ENCODE measurements at regions not wholly inside any gene's neighbourhood (a gene's known extent, or its start where the extent isn't known, plus 50 kb on each side); places are given as distances from the start of the nearest gene placed in this dataset.

- ChIA-PET POLR2A (no interaction called here), RAD21 (ENCODE audit: low non-redundant PET in 1 of 2, low total read pairs in 2 of 2, uncharacterized antibody in 2 of 2, unreplicated experiment in 2 of 2) (no interaction called here), CTCF (no interaction called here)
- no peaks in the 10 kb centered on the region for H3K9me3 ChIP-seq (ENCODE audit: control insufficient read depth in 1 of 2, insufficient read depth in 1 of 2, low read depth in 1 of 2, low read length in 2 of 2)
- H3K27ac ChIP-seq (ENCODE audit: low read depth, low read length): no peak overlapping the region
- TF ChIP-seq REST (IDR thresholded peaks at IDR 0.05; ENCODE audit: low read depth) (no peak), MAX (IDR thresholded peaks at IDR 0.05) (no peak), SP1 (IDR thresholded peaks at IDR 0.05; ENCODE audit: low read depth) (no peak), POLR2AphosphoS5 (IDR thresholded peaks at IDR 0.05; ENCODE audit: low read depth, low read length) (no peak), CBX3 (IDR thresholded peaks at IDR 0.05; ENCODE audit: low read depth) (no peak), YY1 (IDR thresholded peaks at IDR 0.05; ENCODE audit: extremely low read depth, insufficient replicate concordance, low read depth, low read length) (no peak), ATF3 (IDR thresholded peaks at IDR 0.05) (no peak), SIN3A (IDR thresholded peaks at IDR 0.05; ENCODE audit: low read depth) (no peak), ELF1 (IDR thresholded peaks at IDR 0.05; ENCODE audit: borderline replicate concordance, low read depth) (no peak), TCF7L2 (IDR thresholded peaks at IDR 0.05; ENCODE audit: borderline replicate concordance, extremely low read depth, insufficient read depth, insufficient read length) (no peak), ZFX (IDR thresholded peaks at IDR 0.05) (no peak), EZH2phosphoT487 (IDR thresholded peaks at IDR 0.05; ENCODE audit: borderline replicate concordance) (no peak), EZH2 (IDR thresholded peaks at IDR 0.05) (no peak)
- TF ChIP-seq, protein P1, sequence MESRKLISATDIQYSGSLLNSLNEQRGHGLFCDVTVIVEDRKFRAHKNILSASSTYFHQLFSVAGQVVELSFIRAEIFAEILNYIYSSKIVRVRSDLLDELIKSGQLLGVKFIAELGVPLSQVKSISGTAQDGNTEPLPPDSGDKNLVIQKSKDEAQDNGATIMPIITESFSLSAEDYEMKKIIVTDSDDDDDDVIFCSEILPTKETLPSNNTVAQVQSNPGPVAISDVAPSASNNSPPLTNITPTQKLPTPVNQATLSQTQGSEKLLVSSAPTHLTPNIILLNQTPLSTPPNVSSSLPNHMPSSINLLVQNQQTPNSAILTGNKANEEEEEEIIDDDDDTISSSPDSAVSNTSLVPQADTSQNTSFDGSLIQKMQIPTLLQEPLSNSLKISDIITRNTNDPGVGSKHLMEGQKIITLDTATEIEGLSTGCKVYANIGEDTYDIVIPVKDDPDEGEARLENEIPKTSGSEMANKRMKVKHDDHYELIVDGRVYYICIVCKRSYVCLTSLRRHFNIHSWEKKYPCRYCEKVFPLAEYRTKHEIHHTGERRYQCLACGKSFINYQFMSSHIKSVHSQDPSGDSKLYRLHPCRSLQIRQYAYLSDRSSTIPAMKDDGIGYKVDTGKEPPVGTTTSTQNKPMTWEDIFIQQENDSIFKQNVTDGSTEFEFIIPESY (IDR thresholded peaks at IDR 0.05; ENCODE audit: extremely low read depth, insufficient replicate concordance, low read length): no peak
- TF ChIP-seq, protein P2, sequence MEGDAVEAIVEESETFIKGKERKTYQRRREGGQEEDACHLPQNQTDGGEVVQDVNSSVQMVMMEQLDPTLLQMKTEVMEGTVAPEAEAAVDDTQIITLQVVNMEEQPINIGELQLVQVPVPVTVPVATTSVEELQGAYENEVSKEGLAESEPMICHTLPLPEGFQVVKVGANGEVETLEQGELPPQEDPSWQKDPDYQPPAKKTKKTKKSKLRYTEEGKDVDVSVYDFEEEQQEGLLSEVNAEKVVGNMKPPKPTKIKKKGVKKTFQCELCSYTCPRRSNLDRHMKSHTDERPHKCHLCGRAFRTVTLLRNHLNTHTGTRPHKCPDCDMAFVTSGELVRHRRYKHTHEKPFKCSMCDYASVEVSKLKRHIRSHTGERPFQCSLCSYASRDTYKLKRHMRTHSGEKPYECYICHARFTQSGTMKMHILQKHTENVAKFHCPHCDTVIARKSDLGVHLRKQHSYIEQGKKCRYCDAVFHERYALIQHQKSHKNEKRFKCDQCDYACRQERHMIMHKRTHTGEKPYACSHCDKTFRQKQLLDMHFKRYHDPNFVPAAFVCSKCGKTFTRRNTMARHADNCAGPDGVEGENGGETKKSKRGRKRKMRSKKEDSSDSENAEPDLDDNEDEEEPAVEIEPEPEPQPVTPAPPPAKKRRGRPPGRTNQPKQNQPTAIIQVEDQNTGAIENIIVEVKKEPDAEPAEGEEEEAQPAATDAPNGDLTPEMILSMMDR (IDR thresholded peaks at IDR 0.05 in 2 of 3, conservative IDR thresholded peaks at IDR 0.05 in 1 of 3; ENCODE audit: borderline replicate concordance in 1 of 3, insufficient read depth in 1 of 3, low read depth in 2 of 3, low read length in 2 of 3): no peak
- DNase-seq (ENCODE audit: low read depth, low spot score) (no peak), ATAC-seq (no peak)
- H3K79me2 ChIP-seq (ENCODE audit: insufficient read depth, low read length): no peaks in the 10 kb centered on the region
- no peak overlapping the region for H3K4me3 ChIP-seq (replicated peaks in 1 of 2; ENCODE audit: low read depth in 1 of 2, low read length in 2 of 2)
- no TSS peak for BruUV-seq (replicated peaks)
- H3K4me1 ChIP-seq (ENCODE audit: control insufficient read depth in 1 of 2, insufficient read depth in 2 of 2, low read length in 2 of 2): no peaks in the 10 kb centered on the region
- no peaks in the 10 kb centered on the region for H3K36me3 ChIP-seq (ENCODE audit: control insufficient read depth in 1 of 2, insufficient read depth in 2 of 2, low read length in 2 of 2)
- no peaks in the 10 kb centered on the region for H3K27me3 ChIP-seq (ENCODE audit: insufficient read depth, low read length)
- no peaks in the 10 kb centered on the region for H4K20me1 ChIP-seq (ENCODE audit: insufficient read depth)
- intact Hi-C loops (cut with micrococcal nuclease): no loop called here
- H3K9me2 ChIP-seq (ENCODE audit: insufficient read depth): no peaks in the 10 kb centered on the region
- H3K9ac ChIP-seq (ENCODE audit: low read length): no peak overlapping the region
- no peak overlapping the region for H3K4me2 ChIP-seq (ENCODE audit: low read length)
- H2AFZ ChIP-seq (ENCODE audit: low read depth, low read length, poor library complexity, severe bottlenecking): no peak overlapping the region
Measured at GRCh38 chr22:48640890-48641841, 1186.5 kb downstream of the BRD1 start.
